NCI-H524 treated with DMSO at 0.1 percent for 48 hours (cell line): ENCODE measurements at regions not wholly inside any gene's neighbourhood (a gene's known extent, or its start where the extent isn't known, plus 50 kb on each side); places are given as distances from the start of the nearest gene placed in this dataset.
"Not testable (repeated sequence)": the region's sequence is repeated elsewhere in the genome, so short reads cannot be mapped to it uniquely, and the experiment has no call there.

Experiments
- DNase-seq: peaks from one replicate; lab custom pipeline; 2025; lab: John Stamatoyannopoulos, UW

DNA sequence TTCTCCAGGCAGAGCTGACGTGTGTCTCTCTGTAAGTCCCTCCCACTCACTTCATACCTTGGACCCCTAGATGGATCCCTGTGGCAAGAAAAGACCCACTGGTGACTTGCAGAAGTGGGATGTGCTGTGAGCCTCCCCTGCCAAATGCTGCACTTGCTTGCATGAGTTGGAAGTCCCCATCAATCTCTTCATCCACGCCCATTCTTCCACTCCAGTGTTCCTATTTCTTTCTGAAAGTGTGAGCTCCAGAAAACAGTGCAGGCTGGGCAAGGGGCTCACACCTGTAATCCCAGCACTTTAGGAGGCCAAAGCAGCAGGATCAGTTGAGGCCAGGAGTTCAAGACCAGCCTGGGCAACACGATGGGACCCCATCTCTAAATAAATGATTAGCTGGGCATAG, 254.1 kb upstream of the IRF2BP2 start:
- DNase-seq, result no peak

DNA sequence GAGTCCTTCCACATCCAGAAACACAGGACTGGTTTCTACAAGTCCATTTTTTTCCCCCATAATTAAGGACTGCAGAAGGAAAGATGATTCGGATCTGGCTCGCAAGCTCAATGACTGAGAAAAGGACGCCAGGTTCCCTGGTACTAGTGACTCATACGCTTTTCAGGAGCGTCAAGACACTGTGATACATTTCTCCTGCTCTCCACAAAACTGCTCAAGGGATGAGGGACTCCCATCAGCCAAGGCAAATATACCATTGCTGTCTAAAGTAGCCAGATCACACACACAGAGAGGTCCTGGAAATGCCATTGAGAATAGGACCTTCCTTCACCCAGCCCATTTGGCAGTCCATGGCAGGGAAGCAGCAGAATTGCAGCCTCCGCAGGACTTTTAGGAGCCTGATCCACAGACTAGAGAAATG, 253.6 kb upstream of the IRF2BP2 start:
- no peak for DNase-seq

DNA sequence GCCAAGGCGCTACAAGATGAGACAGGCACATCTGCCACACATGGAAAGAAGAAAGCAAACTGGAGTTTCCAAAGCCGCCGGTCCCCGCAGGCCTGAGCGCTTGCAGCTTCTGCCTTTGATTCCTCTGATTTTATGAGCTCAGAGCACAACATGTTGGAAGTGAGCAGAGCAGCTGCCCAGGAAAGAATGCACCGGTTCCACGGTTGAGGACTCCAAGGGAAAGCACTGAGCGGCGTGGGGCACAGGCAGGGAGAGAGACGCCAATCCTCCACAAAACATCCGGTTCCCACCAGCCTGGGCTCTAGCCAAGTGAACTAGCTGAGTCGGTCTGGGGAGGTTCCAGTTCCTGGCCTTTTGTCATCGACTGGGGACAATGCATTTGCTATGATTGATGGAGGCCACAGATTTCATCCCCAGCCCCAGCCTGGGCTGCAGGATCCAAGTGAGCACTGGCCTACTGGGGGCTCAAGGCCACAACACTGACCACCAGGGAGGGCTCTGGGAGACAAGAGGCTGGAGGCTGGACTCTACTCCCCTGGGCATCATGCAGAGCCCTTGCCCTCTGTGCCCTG, 253.1 kb upstream of the IRF2BP2 start:
- DNase-seq, result no peak

DNA sequence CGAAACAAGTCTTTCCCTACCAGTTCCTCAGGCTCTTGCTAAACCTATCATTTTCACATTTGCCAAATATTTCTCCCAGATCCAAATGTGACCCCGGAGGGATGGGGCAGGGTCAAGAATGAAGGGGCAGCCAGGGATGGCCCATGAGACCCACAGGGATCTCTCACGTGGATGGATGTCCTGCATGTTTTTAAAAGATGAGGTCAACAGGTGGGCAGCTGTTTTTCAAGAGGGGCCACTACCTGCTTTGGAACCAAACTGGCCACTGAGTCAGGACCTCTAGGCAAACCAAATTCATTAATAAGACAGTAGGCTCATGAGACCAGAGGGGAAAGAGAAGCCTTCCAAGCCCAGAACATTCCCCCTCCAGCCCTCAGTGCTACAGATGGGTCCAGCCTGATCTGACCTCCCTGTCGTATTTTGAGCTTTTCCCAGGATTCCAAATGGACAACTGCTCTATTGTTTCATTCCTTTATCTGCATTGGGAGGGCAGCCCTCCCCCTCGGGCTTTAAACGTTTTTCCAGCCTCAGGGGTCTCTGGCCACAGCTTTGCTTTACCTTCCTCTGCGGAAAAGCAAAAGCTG, 252.5 kb upstream of the IRF2BP2 start:
- no peak for DNase-seq

DNA sequence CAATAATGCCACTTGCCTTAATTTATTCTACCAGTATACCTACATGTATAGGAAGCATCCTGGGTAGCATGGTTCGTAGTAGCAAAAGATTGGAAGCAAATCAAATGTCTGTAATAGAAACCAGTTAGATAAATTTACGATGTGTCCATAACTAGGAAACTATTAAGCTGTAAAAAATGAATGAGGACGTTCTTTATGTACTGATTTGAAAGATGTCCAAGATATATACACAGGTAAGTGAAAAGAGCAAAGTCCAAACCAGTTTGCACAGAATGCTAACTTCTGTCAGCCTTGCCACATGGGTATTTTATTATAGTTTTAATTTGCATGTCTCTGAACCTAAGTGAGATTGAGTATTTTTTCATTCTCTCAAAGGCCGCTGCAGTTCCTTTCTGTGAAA, 251.8 kb upstream of the IRF2BP2 start:
- no peak for DNase-seq

DNA sequence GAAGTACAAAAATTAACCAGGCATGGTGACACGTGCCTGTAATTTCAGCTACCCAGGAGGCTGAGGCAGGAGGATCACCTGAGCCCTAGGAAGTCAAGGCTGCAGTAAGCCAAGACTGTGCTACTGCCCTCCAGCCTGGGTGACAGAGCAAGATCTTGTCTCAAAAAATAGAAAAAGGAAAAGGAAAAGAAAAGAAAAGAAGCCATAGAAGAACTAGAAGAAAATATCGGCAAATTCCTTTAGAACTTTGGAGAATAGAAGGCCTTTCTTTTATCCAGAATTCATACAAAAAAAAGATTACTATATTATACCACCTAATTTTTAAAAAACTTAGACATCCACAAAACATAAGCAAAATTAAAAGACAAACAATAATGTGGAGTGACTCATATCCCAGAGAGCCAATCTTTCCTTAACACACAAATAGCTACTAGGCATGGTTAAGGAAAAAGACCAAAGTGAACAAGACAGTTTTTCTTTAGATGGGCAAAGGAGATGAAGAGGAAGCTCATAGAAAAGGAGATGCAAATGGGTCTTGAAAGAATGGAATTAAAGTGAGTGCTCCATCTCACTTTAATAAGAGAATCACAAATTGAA, 251.1 kb upstream of the IRF2BP2 start:
- DNase-seq, result no peak

DNA sequence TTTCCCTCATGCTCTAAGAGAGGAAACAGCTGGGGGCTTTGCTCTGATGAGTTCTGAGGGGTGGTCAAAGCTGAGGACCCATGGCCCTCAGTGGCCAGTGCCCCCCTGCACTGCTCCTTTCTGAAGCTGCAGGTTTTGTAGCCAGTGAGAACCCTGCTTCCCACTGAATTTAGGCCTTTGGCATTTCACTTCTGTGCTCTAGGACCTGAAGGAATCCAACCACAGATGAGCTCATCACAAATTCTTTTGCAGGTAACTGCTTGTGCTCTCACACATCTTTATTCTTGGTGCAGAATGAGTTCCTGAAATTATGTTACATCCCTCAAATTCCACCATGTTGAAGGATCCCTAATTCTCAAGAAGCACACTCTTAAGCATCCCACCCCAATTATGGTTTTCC, 248.7 kb upstream of the IRF2BP2 start:
- DNase-seq, result no peak

DNA sequence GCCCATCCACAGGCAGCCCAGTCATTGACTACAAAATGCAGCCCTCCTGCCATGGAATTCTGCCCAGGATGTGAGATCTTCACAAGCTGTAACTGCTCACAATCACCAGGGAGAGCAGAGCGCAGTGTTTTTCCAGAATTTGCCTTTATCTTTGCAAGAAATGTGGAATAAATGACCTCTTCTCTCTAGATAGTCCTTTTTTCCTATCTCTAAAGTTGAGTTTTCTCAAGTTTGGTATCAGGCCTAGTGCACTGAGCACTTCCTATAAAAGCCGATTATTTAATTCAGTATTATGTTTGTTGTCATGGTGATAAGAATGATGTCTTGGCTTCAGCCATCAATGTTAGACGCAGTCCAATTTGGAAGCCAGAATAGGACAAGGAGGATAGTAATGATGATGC, 246.9 kb upstream of the IRF2BP2 start:
- DNase-seq, result no peak

DNA sequence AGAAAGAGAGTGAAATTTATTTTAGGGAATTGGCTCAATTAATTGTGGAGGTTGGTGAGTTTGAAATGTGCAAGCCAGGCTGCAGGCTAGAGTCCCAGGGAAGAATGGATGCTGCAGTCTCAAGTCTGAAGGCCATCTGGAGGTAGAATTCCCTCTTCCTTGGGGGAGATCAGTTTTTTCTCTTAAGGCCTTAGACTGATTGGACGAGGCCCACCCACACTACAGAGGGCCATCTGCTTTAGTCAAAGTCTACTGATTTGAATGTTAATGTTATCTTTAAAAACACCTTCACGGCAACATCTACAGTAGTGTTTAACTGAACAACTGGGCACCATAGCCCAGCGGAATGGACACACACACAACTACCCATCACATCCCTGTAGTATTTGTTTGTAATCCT, 245.9 kb upstream of the IRF2BP2 start:
- DNase-seq, result no peak

DNA sequence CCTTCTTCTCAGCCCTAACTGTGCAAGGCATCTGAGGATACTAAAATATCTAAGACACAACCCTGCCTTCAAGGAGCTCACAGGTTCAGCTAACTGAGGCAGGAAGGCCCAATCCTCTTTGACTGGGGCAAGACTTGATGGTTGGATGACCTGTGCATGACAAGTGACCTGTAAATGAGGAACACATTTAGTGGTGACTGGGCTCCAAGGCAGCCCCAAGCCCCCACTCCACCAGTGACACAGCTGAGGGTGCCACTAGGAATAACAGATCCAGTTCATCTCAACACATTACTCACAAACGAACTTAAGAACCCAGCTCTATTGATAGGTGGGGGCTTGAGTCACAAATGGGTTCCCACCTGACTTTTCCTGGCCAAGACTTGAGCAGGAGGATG, 244.7 kb upstream of the IRF2BP2 start:
- DNase-seq, result no peak

DNA sequence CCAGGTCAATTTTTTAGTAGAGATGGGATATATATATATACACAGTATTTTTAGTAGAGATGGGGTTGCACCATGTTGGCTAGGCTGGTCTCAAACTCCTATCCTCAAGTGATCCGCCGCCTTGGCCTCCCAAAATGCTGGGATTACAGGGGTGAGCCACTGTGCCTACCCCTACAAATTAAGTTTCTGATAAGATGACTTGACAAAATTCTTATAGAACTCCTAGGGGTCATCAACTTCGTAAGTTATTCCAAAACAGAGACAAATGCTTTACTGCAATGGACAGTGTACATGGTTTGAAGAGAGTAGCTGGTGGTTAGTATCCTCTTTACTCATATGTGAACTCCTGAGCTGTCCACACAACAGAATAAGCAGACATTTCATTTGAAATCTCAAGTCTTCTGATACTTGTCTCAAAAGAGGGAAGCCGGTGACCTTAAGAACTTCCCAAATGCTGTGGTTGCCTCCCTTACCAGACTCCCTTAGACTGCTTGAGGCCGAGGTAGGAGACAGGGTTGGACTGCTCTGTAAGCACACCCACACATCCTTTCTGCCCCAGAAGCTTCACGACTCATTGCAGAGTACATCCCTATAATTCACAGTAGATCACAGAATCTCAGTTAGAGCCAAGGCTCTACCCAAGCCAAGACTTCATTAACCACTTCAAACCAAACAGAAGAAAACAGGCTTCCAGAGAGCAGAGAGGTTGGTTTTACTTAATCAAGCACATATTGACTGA, 244.1 kb upstream of the IRF2BP2 start:
- DNase-seq, result no peak

DNA sequence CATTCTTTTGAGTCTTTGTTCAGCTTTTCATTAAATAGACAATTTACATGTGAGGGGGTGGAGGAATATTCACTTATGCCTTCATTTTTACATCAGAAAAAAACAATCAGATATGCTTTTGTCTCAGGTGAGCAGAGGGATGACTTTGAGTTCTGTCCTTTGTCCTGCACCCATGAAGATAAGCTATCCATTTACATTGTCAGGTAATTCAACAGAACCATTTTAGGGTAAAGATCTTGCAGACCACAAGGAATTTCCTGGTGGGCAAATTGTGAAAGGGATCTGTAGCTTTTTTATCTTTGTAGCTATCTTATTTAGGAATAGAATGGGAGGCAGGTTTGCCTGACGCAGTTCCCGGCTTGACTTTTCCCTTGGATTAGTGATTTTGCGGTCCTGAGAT, 242.7 kb upstream of the IRF2BP2 start:
- no peak for DNase-seq

DNA sequence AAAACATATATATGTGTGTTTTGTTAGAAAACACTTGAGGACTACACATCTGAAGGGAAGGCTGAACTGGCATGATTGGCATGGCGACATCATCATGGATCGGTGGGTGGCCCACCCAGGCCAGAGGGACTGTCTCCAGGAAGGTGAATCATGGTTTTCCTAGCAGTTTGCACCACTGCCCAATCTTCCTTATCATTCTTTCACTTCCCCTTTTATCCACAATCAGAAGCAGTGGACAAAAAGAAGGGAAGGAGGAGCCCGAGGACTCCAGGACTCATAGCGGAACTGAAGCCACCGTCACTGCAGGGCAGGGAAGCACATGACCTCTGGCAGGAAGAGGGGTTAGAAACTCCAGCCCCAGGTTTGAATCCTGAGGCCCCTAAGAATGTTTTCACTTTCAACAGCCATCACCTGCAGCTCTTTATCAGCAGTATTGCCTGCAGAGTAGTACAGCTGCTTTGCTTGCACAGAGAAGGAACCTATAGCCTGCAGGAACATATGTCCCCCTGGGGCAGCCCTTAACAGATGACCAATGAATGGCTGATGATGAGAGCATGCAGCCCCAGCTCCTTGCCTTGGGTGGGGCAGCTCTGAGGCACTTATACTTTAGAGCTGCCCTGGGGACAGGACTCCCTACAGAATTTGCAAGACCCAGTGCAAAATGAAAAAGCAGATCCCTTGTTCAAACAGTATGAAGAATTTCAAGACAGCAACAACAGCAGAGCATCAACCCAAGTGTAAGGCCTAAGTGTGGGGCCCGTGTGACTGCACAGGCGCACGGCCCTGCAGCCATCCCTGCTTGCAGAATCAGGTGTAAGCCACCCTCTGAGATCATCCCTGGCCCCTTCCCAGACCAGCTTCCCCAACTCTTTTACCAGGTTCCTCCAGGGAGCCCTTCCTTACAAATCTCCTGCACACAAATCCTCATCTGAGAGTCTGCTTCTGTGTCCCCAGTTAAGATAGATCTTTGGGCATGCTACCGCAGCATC, 241.8 kb upstream of the IRF2BP2 start:
- no peak for DNase-seq

DNA sequence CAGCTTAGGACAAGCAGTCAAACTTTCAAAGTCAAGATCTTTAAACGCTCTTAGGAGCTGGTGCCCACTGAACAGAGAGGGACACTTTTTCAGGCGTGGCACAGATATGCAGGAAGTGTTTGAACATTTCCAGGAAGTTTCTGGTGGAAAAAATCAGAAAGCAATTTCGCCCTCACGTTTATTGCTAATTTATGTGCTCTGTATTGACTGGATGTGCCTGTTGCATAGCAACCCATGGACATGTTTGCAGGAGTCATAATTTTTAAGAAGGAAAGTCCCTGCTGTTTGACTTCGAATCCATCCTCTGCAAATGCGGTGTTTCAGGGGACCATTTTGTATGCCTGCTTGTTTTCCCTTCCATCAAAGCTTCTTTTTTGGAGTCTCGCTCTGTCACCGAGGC, 239.9 kb upstream of the IRF2BP2 start:
- DNase-seq, result no peak

DNA sequence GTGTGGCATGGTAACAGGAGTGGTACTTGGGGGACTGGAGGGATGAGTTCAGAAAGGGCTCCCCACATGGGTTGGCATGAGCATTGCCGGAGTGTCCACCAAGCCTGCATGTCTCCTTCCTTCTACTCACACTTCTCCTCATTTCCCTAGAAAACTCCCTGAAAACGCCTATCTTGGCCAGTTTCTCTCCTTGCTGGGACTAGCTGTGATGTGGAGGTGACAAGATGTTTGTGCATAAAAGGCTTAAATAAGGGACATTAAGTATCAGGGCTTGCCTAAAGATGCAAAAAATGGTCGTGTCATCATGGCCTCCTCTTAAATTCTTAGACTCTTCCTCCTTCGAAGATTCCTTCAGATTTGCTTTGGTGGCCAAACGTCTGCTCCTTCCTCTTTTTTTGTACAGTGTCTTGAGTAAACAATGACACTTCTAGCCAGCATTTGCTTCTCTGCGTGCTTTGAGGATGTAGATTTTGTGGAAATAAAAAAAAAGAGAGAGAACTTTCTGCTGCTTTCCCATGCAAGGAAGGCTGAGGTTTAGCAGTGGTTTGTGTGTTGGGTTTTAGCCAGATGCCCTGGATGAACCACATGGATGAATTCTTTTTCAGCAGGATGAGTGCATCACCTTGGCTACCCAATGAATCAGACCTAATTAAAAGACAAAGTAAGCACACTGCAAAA, 239.1 kb upstream of the IRF2BP2 start:
- no peak for DNase-seq

DNA sequence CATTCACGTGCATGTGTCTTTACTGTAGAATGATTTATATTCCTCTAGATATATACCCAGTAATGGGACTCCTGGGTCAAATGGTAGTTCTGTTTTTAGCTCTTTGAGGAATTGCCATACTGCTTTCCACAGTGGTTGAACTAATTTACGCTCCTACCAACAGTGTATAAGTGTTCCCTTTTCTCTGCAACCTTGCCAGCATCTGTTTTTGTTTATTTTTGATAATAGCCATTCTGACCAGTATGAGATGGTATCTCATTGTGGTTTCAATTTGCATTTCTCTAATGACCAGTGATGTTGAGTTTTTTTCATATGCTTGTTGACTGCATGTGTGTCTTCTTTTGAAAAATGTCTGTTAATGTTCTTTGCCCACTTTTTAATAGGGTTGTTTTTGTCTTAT, 236.8 kb upstream of the IRF2BP2 start:
- DNase-seq, result not testable (repeated sequence)

DNA sequence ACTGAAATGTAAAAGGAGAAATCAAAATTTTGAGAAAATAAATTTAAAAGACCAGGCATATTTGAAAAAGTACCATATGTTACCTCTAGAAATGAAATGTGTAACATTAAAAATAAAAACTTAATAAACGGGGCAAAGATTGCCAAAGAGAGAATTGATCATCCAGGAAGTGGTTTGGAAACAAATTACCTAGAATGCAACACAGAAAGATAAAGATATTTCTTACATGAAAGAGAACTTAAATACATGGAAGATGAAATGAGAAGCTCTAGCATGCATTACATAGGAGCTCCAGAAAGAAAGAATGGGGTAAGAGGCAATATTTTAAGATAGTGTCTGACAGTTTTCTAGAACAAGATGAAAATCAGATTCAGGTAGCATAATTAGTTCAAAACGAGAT, 235.9 kb upstream of the IRF2BP2 start:
- DNase-seq, result no peak

DNA sequence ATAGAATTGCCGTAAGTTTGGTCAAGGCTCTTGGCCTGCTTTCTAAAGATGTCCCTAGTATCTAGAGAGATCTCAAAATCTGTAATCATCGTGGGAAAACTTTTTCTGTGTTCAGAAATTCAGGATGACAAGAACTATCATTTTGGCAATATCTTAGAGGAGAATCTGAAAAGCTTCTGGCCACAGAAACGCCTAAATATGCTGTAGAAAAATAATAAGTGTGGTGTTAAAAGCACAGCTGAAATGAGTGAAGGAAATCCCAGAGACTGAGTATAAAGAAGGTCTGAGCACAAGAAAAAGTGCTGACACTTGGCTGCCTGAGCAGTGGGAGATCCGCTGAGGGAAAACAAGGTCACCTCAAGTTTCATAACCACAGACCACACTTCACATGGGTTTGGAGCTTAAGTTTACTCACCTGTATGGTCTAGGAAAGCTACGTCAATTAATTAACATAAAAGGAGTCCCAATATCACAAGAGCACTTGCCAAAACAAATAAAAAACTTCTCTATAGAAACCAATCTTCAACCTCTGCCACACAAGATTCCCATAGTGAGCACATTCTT, 235.2 kb upstream of the IRF2BP2 start:
- DNase-seq, result no peak

DNA sequence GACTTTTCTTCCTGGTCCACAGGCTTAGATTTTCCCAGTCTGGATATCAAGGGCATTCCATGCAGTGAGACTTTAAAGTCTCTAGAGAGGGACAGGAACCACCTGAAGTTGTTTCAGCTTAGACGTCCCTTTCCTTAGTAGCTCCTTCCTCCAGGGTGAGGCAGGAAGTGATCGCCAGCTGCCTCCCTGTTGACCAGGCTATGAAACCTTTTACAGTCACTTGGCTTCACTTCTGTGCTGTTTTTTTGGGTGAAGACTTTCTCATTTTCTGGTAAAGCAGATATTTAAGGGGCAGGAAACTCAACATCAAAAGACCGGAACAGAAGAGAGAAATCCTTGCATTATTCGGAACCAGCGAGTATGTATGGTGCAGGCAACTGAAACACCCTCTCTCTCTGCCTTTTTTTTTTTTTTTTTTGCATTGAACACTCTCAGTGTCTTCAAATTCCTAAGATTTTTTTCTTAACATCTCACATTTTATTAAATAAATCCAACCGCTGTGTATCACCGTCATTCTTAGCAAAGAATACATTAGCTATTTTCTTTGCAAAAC, 234.6 kb upstream of the IRF2BP2 start:
- DNase-seq, result no peak

DNA sequence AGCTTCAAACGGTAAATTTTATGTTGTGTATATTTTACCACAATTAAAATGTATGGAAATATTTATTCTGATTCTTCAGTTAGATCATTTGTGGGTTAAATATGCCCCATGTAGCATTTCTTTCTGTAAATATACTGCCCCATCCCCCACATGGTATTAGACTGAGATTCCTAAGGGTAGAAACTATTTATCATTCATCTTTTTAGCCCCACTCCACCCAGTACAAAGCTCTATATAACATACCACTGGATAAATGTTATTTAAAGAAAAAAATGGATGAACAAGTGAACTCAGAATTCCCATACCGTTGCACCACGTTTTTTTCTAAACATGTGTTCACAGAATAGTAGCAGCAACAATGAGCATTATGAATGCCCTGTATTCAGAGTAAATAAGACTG, 234.0 kb upstream of the IRF2BP2 start:
- no peak for DNase-seq
